GM13977 (cell line): ENCODE measurements at regions not wholly inside any gene's neighbourhood (a gene's known extent, or its start where the extent isn't known, plus 50 kb on each side); places are given as distances from the start of the nearest gene placed in this dataset.
"Not testable (repeated sequence)": the region's sequence is repeated elsewhere in the genome, so short reads cannot be mapped to it uniquely, and the experiment has no call there.

Experiments
- DNase-seq: peaks from one replicate; pipeline ENCODE4 v3.0.0; 2012; ENCODE audit warnings: low spot score
- in situ Hi-C: fragments of 300-500 bp; cut with MboI; formaldehyde crosslinking; loops from one replicate; pipeline ENCODE4 v1.12.0; 2022; ENCODE audit warnings: low sequenced_read_pairs, low pct_unique_long_range_greater_than_20kb, mixed read lengths, inconsistent platforms; ENCODE audit not compliant: unreplicated experiment
- TF ChIP-seq, protein P1 (sequence below): IDR thresholded peaks from 2 replicates; pipeline ENCODE4 v1.5.1; 2012; ENCODE audit warnings: mild to moderate bottlenecking, control low read depth; ENCODE audit not compliant: insufficient read depth; ENCODE audit errors: extremely low read depth, missing control alignments

- DNase-seq, result no peak
- TF ChIP-seq, protein P1, sequence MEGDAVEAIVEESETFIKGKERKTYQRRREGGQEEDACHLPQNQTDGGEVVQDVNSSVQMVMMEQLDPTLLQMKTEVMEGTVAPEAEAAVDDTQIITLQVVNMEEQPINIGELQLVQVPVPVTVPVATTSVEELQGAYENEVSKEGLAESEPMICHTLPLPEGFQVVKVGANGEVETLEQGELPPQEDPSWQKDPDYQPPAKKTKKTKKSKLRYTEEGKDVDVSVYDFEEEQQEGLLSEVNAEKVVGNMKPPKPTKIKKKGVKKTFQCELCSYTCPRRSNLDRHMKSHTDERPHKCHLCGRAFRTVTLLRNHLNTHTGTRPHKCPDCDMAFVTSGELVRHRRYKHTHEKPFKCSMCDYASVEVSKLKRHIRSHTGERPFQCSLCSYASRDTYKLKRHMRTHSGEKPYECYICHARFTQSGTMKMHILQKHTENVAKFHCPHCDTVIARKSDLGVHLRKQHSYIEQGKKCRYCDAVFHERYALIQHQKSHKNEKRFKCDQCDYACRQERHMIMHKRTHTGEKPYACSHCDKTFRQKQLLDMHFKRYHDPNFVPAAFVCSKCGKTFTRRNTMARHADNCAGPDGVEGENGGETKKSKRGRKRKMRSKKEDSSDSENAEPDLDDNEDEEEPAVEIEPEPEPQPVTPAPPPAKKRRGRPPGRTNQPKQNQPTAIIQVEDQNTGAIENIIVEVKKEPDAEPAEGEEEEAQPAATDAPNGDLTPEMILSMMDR, result no peak
- in situ Hi-C loops, result no loop called here
Measured at GRCh38 chr21:43287795-43288755, 119.3 kb downstream of the CRYAA start.

DNA sequence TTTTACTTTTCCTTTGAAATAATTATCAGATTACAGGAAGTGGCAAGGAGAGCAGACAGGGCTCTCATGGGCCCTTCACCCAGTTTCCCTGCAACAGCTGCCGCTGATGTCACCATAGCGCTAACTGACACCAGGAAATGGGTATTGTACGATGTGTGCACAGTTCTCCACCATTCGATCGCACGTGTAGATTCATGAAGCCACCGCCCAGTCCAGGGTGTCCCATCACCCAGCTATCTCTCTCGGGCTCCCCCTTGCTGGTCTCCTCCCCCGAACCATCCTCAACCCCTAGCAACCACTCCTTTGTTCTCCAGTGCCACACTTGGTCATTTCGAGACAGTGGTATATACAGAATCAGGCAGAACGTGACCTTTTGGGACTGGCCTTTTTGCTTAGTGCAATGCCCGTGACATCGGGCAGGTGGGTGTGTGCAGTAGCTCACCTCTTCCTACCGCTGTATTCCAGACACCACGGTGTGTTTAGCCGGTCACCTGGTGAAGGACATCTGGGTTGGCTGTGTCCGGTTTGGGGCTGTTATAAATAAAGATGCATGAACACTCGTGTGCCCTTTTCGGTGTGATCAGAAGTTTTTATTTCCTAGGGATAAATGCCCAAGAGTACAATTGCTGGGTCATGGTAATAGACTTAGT is 118.4 kb downstream of the CRYAA start:
- DNase-seq, result no peak
- in situ Hi-C loops, result no loop called here
- TF ChIP-seq, protein P1, result no peak

- TF ChIP-seq, protein P1, result no peak
- in situ Hi-C loops, result no loop called here
- no peak for DNase-seq
Measured at GRCh38 chr21:43286196-43286595, 117.4 kb downstream of the CRYAA start.

DNA sequence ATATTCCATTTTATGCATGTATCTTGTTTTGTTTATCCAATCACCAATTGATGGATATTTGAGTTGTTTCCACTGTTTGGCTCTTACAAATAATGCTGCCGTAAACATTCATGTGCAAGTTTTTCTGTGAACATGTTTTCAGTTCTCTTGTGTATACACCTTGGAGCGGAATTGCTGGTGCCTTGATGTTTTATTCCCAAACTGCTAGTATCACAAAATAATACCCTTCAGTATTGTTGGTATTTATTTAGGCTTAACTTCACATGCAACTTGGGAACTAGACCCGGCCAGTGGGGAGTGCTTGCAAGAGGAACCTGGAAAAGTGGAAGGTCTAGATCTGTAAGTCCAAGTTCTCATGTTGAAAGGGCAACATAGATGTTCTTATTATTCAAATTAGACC is 115.9 kb downstream of the CRYAA start:
- DNase-seq, result no peak
- TF ChIP-seq, protein P1, result no peak
- in situ Hi-C loops, result no loop called here

DNA sequence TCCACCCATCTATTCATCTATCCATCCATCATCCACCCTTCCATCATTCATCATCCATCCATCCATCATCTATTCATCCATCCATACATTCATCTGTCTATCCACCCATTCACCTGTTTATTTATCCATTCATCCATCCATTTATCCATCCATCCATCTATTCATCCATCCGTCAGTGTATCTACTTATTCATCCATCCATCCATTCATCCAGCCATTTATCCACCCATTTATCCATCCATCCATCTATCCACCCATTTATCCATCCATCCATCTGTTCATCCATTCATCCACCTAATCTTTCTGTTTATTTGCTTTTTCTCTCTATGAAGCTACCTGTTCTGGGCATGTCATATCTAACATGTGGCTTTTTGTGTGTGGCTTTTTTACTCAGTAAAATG is 115.4 kb downstream of the CRYAA start:
- in situ Hi-C loops, result no loop called here
- TF ChIP-seq, protein P1, result no peak
- DNase-seq, result no peak

GRCh38 chr21:43283925-43284221 is 115.1 kb downstream of the CRYAA start:
- DNase-seq, in situ Hi-C loops: not testable (repeated sequence)

GRCh38 chr21:43283136-43283924 is 114.5 kb downstream of the CRYAA start:
- no peak for DNase-seq
- TF ChIP-seq, protein P1, result no peak
- in situ Hi-C loops, result no loop called here
